CD4-positive, alpha-beta T cell (primary cell): ENCODE measurements at regions not wholly inside any gene's neighbourhood (a gene's known extent, or its start where the extent isn't known, plus 50 kb on each side); places are given as distances from the start of the nearest gene placed in this dataset.

Experiments
- ATAC-seq: fragments of 200-7000 bp; cut with Tn5 transposase; one replicate; pipeline ENCODE4 v1.10.0; 2022; ENCODE audit warnings: mild to moderate bottlenecking; ENCODE audit not compliant: poor library complexity
- CTCF ChIA-PET: fragments of 350-600 bp; sonication (Branson Sonifier 250); formaldehyde crosslinking; loops from one replicate; lab custom pipeline; 2021; ENCODE audit warnings: antibody characterized with exemption, inconsistent platforms; lab: Charles Lee
- POLR2A ChIA-PET: fragments of 350-600 bp; sonication (Branson Sonifier 250); formaldehyde crosslinking; loops from one replicate; lab custom pipeline; 2021; ENCODE audit warnings: antibody characterized with exemption, inconsistent platforms; lab: Charles Lee
- DNase-seq, 14 experiments: peaks; one replicate each; pipeline ENCODE4 v3.0.0-alpha.2; 2013 to 2020; ENCODE audit warnings: mixed read lengths in 2 of 14
- H3K27ac ChIP-seq, 2 donors: one replicate each; pipeline versions ENCODE4 v1.5.1 to v1.7.0; 2013; ENCODE audit warnings: low read length in 2 of 2, low read depth in 1 of 2, mild to moderate bottlenecking in 1 of 2
- H3K27me3 ChIP-seq, 2 experiments: 1 replicate in 1 of 2; 2 replicates in 1 of 2; pipeline versions ENCODE4 v1.6.1 to v1.7.0; 2013; ENCODE audit warnings: low read length in 2 of 2, control low read depth in 1 of 2, mild to moderate bottlenecking in 1 of 2, moderate library complexity in 1 of 2; ENCODE audit not compliant: insufficient read depth in 2 of 2, control insufficient read depth in 1 of 2
- H3K36me3 ChIP-seq: one replicate; pipeline ENCODE4 v1.6.1; 2013; ENCODE audit warnings: low read length, control low read depth; ENCODE audit not compliant: insufficient read depth
- H3K4me1 ChIP-seq: one replicate; pipeline ENCODE4 v1.6.1; 2013; ENCODE audit warnings: low read length, control low read depth; ENCODE audit not compliant: insufficient read depth
- H3K4me3 ChIP-seq: one replicate; pipeline ENCODE4 v1.5.1; 2013; ENCODE audit warnings: mild to moderate bottlenecking, low read length, moderate library complexity
- H3K9me3 ChIP-seq, 2 experiments: 1 replicate in 1 of 2; 2 replicates in 1 of 2; pipeline versions ENCODE4 v1.6.1 to v1.7.0; 2013; ENCODE audit warnings: low read length in 2 of 2, mild to moderate bottlenecking in 2 of 2, control low read depth in 1 of 2, moderate library complexity in 1 of 2; ENCODE audit not compliant: control insufficient read depth in 1 of 2, insufficient read depth in 1 of 2
- H3K27ac Mint-ChIP-seq: one replicate; pipeline ENCODE4 v1.8.0; 2020; ENCODE audit warnings: mixed read lengths
- H3K27me3 Mint-ChIP-seq: one replicate; pipeline ENCODE4 v1.8.0; 2021; ENCODE audit warnings: mixed read lengths
- H3K36me3 Mint-ChIP-seq: one replicate; pipeline ENCODE4 v1.8.0; 2021; ENCODE audit warnings: low read depth, mixed read lengths
- H3K4me1 Mint-ChIP-seq: one replicate; pipeline ENCODE4 v1.8.0; 2021; ENCODE audit warnings: low read depth, mixed read lengths
- H3K4me3 Mint-ChIP-seq: one replicate; pipeline ENCODE4 v1.8.0; 2020; ENCODE audit warnings: mild to moderate bottlenecking, mixed read lengths
- H3K9me3 Mint-ChIP-seq: one replicate; pipeline ENCODE4 v1.8.0; 2020; ENCODE audit warnings: mixed read lengths
- CTCF ChIP-seq: fragments of 200-600 bp; IDR thresholded peaks from one replicate; pipeline ENCODE4 v1.8.0; 2022; ENCODE audit warnings: antibody characterized with exemption, mild to moderate bottlenecking
- intact Hi-C, 2 experiments: fragments of 100-400 bp; cut with DNase I in 1 of 2; cut with micrococcal nuclease in 1 of 2; formaldehyde crosslinking; loops; one replicate each; pipeline versions ENCODE4 v1.15.1 to v1.9.0; 2023 to 2025; cut with DNase I, micrococcal nuclease

- Mint-ChIP-seq H3K27me3 (peaks cover 16% of the 10 kb centered on the region), H3K36me3 (no peaks in the 10 kb centered on the region), H3K4me3 (no peak overlapping the region), H3K9me3 (no peaks in the 10 kb centered on the region), H3K4me1 (no peaks in the 10 kb centered on the region), H3K27ac (no peak overlapping the region)
- DNase-seq (no peak), ATAC-seq (no peak)
- CTCF ChIA-PET, result no interaction called here
- Histone ChIP-seq H3K27ac (no peak overlapping the region), H3K4me3 (no peak overlapping the region), H3K9me3 (no peaks in the 10 kb centered on the region), H3K4me1 (no peaks in the 10 kb centered on the region), H3K27me3 (peaks cover 0 to 2% of the 10 kb centered on the region in 2 experiments), H3K36me3 (no peaks in the 10 kb centered on the region)
- no peak for TF ChIP-seq CTCF
- intact Hi-C loops, result no loop called here
- POLR2A ChIA-PET, result no interaction called here
Observed at GRCh38 chr14:66247662-66248193, 238.4 kb upstream of the CCDC196 start.

- ChIA-PET CTCF (no interaction called here), POLR2A (no interaction called here)
- Mint-ChIP-seq H3K4me3 (no peak overlapping the region), H3K27me3 (peaks cover 16% of the 10 kb centered on the region), H3K27ac (no peak overlapping the region), H3K4me1 (no peaks in the 10 kb centered on the region), H3K9me3 (no peaks in the 10 kb centered on the region), H3K36me3 (no peaks in the 10 kb centered on the region)
- H3K4me1 ChIP-seq, result no peaks in the 10 kb centered on the region
- H3K27me3 ChIP-seq, result peaks cover 0 to 2% of the 10 kb centered on the region in 2 experiments
- TF ChIP-seq CTCF, result no peak
- no peak overlapping the region for H3K27ac ChIP-seq
- DNase-seq, result no peak
- no peaks in the 10 kb centered on the region for H3K9me3 ChIP-seq
- intact Hi-C loops, result no loop called here
- no peak overlapping the region for H3K4me3 ChIP-seq
- no peaks in the 10 kb centered on the region for H3K36me3 ChIP-seq
- no peak for ATAC-seq
Observed at GRCh38 chr14:66248256-66248655, 237.9 kb upstream of the CCDC196 start.

- no peak for TF ChIP-seq CTCF
- CTCF ChIA-PET, result no interaction called here
- H3K36me3 Mint-ChIP-seq, result no peaks in the 10 kb centered on the region
Observed at GRCh38 chr14:66249544-66249943, 236.6 kb upstream of the CCDC196 start.

More at GRCh38 chr14:66249544-66249943, 236.6 kb upstream of the CCDC196 start:
- Mint-ChIP-seq H3K27me3 (peaks cover 16% of the 10 kb centered on the region), H3K4me3 (no peak overlapping the region), H3K27ac (no peak overlapping the region), H3K4me1 (no peaks in the 10 kb centered on the region), H3K9me3 (no peaks in the 10 kb centered on the region)
- Histone ChIP-seq H3K4me3 (no peak overlapping the region), H3K27ac (no peak overlapping the region), H3K36me3 (no peaks in the 10 kb centered on the region), H3K4me1 (no peaks in the 10 kb centered on the region), H3K9me3 (no peaks in the 10 kb centered on the region), H3K27me3 (peaks cover 0 to 2% of the 10 kb centered on the region in 2 experiments)
- DNase-seq (no peak), ATAC-seq (no peak)
- POLR2A ChIA-PET, result no interaction called here
- intact Hi-C loops, result no loop called here
